ENCODE measurements at regions not wholly inside any gene's neighbourhood (a gene's known extent, or its start where the extent isn't known, plus 50 kb on each side); places are given as distances from the start of the nearest gene placed in this dataset.

- TF ChIP-seq CTCF (IDR thresholded peaks at IDR 0.05; ENCODE audit: low read length) (no peak), EZH2 (optimal IDR thresholded peaks at IDR 0.05; ENCODE audit: low read depth, low read length) (no peak)
These were observed 293.9 kb upstream of the PROX1 start for GRCh38 chr1:213693864-213694263.

All from MM.1S (cell line).